ENCODE measurements at regions not wholly inside any gene's neighbourhood (a gene's known extent, or its start where the extent isn't known, plus 50 kb on each side); places are given as distances from the start of the nearest gene placed in this dataset.

DNA sequence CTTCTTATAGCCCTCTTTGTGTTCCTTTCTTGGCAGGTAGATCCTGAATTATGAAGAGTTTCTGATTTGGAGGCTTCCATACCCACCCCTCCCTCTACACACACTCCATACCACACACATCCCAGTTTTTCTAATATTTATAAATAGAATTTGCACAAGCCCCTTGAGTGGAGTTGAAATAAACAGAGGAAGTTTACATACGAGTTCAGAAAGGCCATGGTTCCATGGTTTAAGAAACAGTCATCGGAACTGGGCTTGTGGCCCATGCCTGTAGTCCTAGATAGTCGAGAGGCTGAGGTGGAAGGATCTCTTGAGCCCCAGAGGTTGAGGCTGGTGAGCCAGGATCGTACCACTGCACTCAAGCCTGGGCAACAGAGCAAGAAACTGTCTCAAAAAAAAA, 62.7 kb upstream of the TANC1 start:
- DNase-seq = no peak

DNA sequence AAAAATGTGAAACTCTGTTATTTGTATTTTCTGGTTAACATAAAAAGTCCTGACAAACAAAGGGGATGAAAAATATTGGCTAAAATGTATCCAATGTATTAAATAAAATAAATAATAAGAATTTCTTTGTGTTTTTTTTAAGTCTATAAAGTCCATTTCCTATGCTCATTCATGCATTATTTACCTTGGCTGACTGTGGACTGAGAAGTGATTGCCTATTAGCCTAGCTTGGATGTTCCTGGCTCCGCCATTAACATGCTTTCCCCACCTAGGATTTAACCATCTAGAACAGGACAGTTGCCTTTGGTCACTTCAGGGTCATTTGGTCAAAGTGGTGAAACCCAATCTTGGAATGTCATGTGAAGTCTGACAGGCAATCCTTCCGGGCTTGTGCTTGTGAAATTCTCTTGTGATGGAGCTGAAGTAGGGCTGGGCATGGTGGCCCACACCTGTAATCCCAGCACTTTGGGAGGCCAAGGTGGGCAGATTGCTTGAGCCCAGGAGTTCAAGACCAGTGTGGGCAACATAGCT, 60.4 kb upstream of the TANC1 start:
- DNase-seq = no peak

DNA sequence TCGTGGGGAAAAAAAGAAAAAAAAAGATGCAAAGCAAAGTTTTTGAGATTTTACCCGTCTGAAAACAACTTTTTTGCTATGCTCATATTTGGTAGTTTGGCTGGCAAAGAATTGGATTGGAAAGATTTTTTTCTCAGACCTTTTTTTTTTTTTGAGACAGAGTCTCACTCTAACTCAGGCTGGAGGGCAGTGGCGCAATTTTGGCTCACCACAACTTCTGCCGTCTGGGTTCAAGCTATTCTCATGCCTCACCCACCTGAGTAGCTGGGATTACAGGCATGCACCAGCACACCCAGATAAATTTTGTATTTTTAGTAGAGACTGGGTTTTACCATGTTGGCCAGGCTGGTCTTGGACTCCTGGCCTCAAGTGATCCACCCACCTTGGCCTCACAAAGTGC, 56.3 kb upstream of the TANC1 start:
- no peak for DNase-seq

DNA sequence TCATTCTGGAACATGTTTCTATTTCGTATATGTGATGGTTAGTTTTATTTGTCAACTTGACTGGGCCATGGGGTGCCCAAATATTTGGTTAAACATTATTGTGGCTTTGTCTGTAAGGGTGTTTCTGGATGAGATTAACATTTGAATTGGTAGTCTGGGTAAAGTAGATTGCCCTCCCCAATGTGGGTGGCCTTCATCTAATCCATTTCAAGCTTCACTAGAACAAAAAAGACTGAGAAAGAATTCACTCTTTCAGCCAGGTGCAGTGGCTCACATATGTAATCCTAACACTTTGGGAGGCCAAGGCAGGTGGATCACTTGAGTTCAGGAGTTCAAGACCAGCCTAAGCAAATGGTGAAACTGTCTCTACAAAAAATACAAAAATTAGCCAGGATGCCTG, 55.7 kb upstream of the TANC1 start:
- no peak for DNase-seq

DNA sequence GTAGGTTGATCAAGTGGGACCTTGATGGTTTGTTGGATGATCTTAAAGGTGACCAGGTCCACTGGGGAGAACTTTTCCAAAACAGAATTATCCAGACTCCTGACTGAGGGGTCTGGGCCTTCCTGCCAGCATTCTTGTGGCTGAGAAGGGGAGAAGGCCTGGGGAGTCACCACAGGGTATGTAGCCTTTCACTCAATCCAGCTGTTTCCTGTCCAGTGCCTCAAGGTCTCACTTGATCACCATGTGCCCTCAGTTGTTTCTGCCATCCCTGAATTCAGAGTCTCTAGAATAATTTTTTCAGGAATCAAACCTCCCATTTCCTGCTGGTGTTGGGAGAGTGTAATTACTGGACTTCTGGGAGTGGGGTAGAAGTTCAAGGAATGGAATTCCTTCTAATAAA, 54.4 kb upstream of the TANC1 start:
- no peak for DNase-seq

DNA sequence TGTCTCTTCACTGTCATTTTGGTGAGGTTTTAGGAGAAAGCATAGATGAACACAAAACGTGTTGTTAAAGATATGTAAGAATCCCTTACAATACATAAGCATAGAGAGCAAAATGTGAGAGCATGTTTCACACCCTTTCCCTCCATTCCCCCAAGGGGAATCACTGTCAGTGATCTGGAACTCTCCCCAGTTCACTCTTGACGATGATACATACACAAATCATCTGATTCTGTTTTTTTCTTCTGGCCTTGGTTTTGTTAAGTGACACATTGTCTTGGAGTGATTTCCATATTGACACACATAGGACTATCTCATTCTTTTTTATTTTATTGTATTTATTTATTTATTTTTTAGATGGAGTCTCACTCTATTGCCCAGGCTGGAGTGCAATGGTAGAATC, 53.7 kb upstream of the TANC1 start:
- no peak for DNase-seq

DNA sequence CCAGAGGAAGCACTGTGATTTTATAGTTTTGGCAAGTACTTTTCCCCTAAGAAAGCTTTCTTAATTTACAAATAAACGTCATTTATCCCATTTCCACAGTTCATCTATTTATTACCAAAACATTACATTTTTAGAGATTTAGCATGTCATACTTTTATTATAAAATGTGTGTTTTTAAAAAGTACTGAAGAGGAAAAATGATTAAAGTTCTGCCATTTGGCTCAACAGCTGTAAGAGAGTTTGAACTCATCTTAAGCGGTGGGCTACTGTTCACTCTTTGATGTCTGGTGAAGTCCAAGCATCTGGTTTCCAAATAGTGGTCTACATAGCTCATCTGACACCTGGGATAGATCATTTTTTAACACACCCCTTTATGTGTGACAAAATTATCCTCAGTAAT, 51.3 kb upstream of the TANC1 start:
- no peak for DNase-seq

DNA sequence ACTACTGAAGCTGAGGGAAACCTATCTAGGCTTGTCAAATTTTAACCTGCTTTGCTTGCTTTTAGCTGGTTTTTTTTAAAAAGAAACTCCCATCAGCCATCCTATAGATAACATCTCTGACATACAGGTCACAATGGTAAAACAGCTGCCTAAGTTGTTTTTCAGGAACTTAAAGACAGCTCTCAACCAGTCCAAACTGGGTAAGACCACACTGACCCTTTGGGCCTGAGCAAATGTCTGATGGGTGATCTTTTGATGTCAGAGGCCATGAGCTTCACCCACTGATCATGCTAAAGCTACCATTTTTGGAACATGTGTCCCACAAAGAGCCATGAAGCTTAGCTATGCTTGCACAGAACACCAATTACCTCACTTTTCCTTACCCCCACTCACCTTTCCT, 50.0 kb upstream of the TANC1 start:
- no peak for DNase-seq
